Right atrium auricular region (tissue), 2 donors: ENCODE measurements at regions not wholly inside any gene's neighbourhood (a gene's known extent, or its start where the extent isn't known, plus 50 kb on each side); places are given as distances from the start of the nearest gene placed in this dataset.

Source experiments
- DNase-seq: peaks from one replicate; pipeline ENCODE4 v3.0.0-alpha.2; 2019; ENCODE audit warnings: low spot score
- H3K27ac ChIP-seq, 2 donors: fragments of 200-600 bp; sonication (generic); 1 replicate in 1 of 2; 2 replicates in 1 of 2; pipeline ENCODE4 v1.5.1; 2016 to 2019
- H3K27me3 ChIP-seq, 2 donors: fragments of 200-600 bp; sonication (generic); one replicate each; pipeline versions ENCODE4 v1.5.1 to v1.6.0; 2017 to 2019
- H3K36me3 ChIP-seq: fragments of 200-600 bp; sonication (generic); one replicate; pipeline ENCODE4 v1.5.1; 2016
- H3K4me1 ChIP-seq, 2 donors: fragments of 200-600 bp; sonication (generic); one replicate each; pipeline versions ENCODE4 v1.5.1 to v1.6.0; 2017 to 2019
- H3K4me3 ChIP-seq, 2 donors: fragments of 200-600 bp; sonication (generic); 1 replicate in 1 of 2; 2 replicates in 1 of 2; pipeline ENCODE4 v1.5.1; 2017 to 2019; ENCODE audit warnings: mild to moderate bottlenecking in 1 of 2, moderate library complexity in 1 of 2
- H3K9me3 ChIP-seq, 2 donors: fragments of 200-600 bp; sonication (generic); one replicate each; pipeline ENCODE4 v1.5.1; 2019
- CTCF ChIP-seq, 2 donors: fragments of 200-600 bp; sonication (generic); IDR thresholded peaks; one replicate each; pipeline ENCODE4 v1.5.1; 2019; ENCODE audit warnings: antibody characterized with exemption in 2 of 2

GRCh38 chr3:59391131-59391530 lies 341.3 kb upstream of the CFAP20DC start:
- Histone ChIP-seq H3K9me3 (no peaks in the 10 kb centered on the region), H3K36me3 (no peaks in the 10 kb centered on the region), H3K4me3 (no peak overlapping the region), H3K27me3 (no peaks in the 10 kb centered on the region), H3K4me1 (no peaks in the 10 kb centered on the region), H3K27ac (no peak overlapping the region)
- no peak for DNase-seq
- no peak for TF ChIP-seq CTCF (IDR thresholded peaks at IDR 0.05)

- Histone ChIP-seq H3K27me3 (no peaks in the 10 kb centered on the region), H3K27ac (no peak overlapping the region), H3K4me3 (no peak overlapping the region), H3K36me3 (no peaks in the 10 kb centered on the region), H3K4me1 (no peaks in the 10 kb centered on the region), H3K9me3 (no peaks in the 10 kb centered on the region)
- DNase-seq = no peak
- TF ChIP-seq CTCF (IDR thresholded peaks at IDR 0.05) = no peak
Measured at GRCh38 chr3:59388555-59389270, 338.9 kb upstream of the CFAP20DC start.

- no peaks in the 10 kb centered on the region for H3K27me3 ChIP-seq
- no peak for DNase-seq
- no peaks in the 10 kb centered on the region for H3K36me3 ChIP-seq
- H3K9me3 ChIP-seq = no peaks in the 10 kb centered on the region
- no peak overlapping the region for H3K27ac ChIP-seq
- no peak for TF ChIP-seq CTCF (IDR thresholded peaks at IDR 0.05)
- no peak overlapping the region for H3K4me3 ChIP-seq
- H3K4me1 ChIP-seq = no peaks in the 10 kb centered on the region
Measured at GRCh38 chr3:59386165-59386564, 336.3 kb upstream of the CFAP20DC start.

- H3K4me1 ChIP-seq = no peaks in the 10 kb centered on the region
- DNase-seq = no peak
- H3K27ac ChIP-seq = no peak overlapping the region
- H3K4me3 ChIP-seq = no peak overlapping the region
- no peaks in the 10 kb centered on the region for H3K9me3 ChIP-seq
- H3K27me3 ChIP-seq = no peaks in the 10 kb centered on the region
- no peaks in the 10 kb centered on the region for H3K36me3 ChIP-seq
- no peak for TF ChIP-seq CTCF (IDR thresholded peaks at IDR 0.05)
Measured at GRCh38 chr3:59385547-59385946, 335.7 kb upstream of the CFAP20DC start.

- no peak for TF ChIP-seq CTCF (IDR thresholded peaks at IDR 0.05)
- Histone ChIP-seq H3K27me3 (no peaks in the 10 kb centered on the region), H3K27ac (no peak overlapping the region), H3K36me3 (no peaks in the 10 kb centered on the region), H3K4me3 (no peak overlapping the region), H3K9me3 (no peaks in the 10 kb centered on the region), H3K4me1 (no peaks in the 10 kb centered on the region)
- no peak for DNase-seq
Measured at GRCh38 chr3:59381282-59381681, 331.5 kb upstream of the CFAP20DC start.

- no peak for DNase-seq
- Histone ChIP-seq H3K27me3 (no peaks in the 10 kb centered on the region), H3K36me3 (no peaks in the 10 kb centered on the region), H3K4me1 (no peaks in the 10 kb centered on the region), H3K27ac (no peak overlapping the region), H3K4me3 (no peak overlapping the region), H3K9me3 (no peaks in the 10 kb centered on the region)
- no peak for TF ChIP-seq CTCF (IDR thresholded peaks at IDR 0.05)
Measured at GRCh38 chr3:59380146-59380545, 330.3 kb upstream of the CFAP20DC start.
